CD4-positive, alpha-beta T cell treated with Interleukin-6 for 4 hours (primary cell): ENCODE measurements at regions not wholly inside any gene's neighbourhood (a gene's known extent, or its start where the extent isn't known, plus 50 kb on each side); places are given as distances from the start of the nearest gene placed in this dataset.
"Not testable (repeated sequence)": the region's sequence is repeated elsewhere in the genome, so short reads cannot be mapped to it uniquely, and the experiment has no call there.

Experiments
- DNase-seq: peaks from one replicate; pipeline ENCODE4 v3.0.0-alpha.2; 2020; ENCODE audit warnings: mixed read lengths

GRCh38 chr12:83793616-83794015 is 1106.9 kb downstream of the TMTC2 start:
- no peak for DNase-seq

GRCh38 chr12:83784298-83784890 is 1097.7 kb downstream of the TMTC2 start:
- no peak for DNase-seq

- DNase-seq: no peak
Observed at GRCh38 chr12:83779526-83779925, 1092.8 kb downstream of the TMTC2 start.

- DNase-seq: no peak
Observed at GRCh38 chr12:83769151-83769550, 1082.4 kb downstream of the TMTC2 start.

- DNase-seq: no peak
Observed at GRCh38 chr12:83767723-83768122, 1081.0 kb downstream of the TMTC2 start.

- no peak for DNase-seq
Observed at GRCh38 chr12:83763425-83763824, 1076.7 kb downstream of the TMTC2 start.

GRCh38 chr12:83759906-83760305 is 1073.2 kb downstream of the TMTC2 start:
- no peak for DNase-seq

GRCh38 chr12:83758888-83759631 is 1072.4 kb downstream of the TMTC2 start:
- DNase-seq: no peak

GRCh38 chr12:83753904-83754303 is 1067.2 kb downstream of the TMTC2 start:
- DNase-seq: no peak

GRCh38 chr12:83753205-83753604 is 1066.5 kb downstream of the TMTC2 start:
- no peak for DNase-seq

GRCh38 chr12:83739607-83740006 is 1052.9 kb downstream of the TMTC2 start:
- DNase-seq: no peak

- DNase-seq: no peak
Observed at GRCh38 chr12:83710851-83711250, 1024.1 kb downstream of the TMTC2 start.

- no peak for DNase-seq
Observed at GRCh38 chr12:83709899-83710298, 1023.2 kb downstream of the TMTC2 start.

- no peak for DNase-seq
Observed at GRCh38 chr12:83700838-83701237, 1014.1 kb downstream of the TMTC2 start.

- DNase-seq: not testable (repeated sequence)
Observed at GRCh38 chr12:83696311-83696710, 1009.6 kb downstream of the TMTC2 start.

GRCh38 chr12:83691730-83692129 is 1005.0 kb downstream of the TMTC2 start:
- DNase-seq: no peak

- DNase-seq: no peak
Observed at GRCh38 chr12:83690465-83690864, 1003.8 kb downstream of the TMTC2 start.

GRCh38 chr12:83689333-83689732 is 1002.6 kb downstream of the TMTC2 start:
- DNase-seq: no peak

GRCh38 chr12:83676781-83677295 is 990.1 kb downstream of the TMTC2 start:
- no peak for DNase-seq

GRCh38 chr12:83666690-83667089 is 980.0 kb downstream of the TMTC2 start:
- no peak for DNase-seq

- DNase-seq: no peak
Observed at GRCh38 chr12:83665634-83666218, 979.0 kb downstream of the TMTC2 start.

GRCh38 chr12:83664650-83665049 is 977.9 kb downstream of the TMTC2 start:
- DNase-seq: no peak

- no peak for DNase-seq
Observed at GRCh38 chr12:83660727-83661358, 974.1 kb downstream of the TMTC2 start.

GRCh38 chr12:83659321-83659720 is 972.6 kb downstream of the TMTC2 start:
- DNase-seq: no peak
